GM04503 (cell line): ENCODE measurements at regions not wholly inside any gene's neighbourhood (a gene's known extent, or its start where the extent isn't known, plus 50 kb on each side); places are given as distances from the start of the nearest gene placed in this dataset.

Experiments
- DNase-seq: peaks from one replicate; pipeline ENCODE4 v3.0.0-alpha.2; 2012; ENCODE audit warnings: low read depth

- DNase-seq, result no peak
Observed at GRCh38 chr5:155923784-155924183, 403.2 kb upstream of the SGCD start.

GRCh38 chr5:155926031-155926430, 400.9 kb upstream of the SGCD start:
- DNase-seq, result peak; percentile 39

- no peak for DNase-seq
Observed at GRCh38 chr5:155926766-155927165, 400.2 kb upstream of the SGCD start.

- no peak for DNase-seq
Observed at GRCh38 chr5:155929112-155929511, 397.9 kb upstream of the SGCD start.

- no peak for DNase-seq
Observed at GRCh38 chr5:155934964-155935363, 392.0 kb upstream of the SGCD start.

GRCh38 chr5:155935723-155936122, 391.2 kb upstream of the SGCD start:
- DNase-seq, result no peak

GRCh38 chr5:155936520-155937406, 390.2 kb upstream of the SGCD start:
- no peak for DNase-seq

- DNase-seq, result no peak
Observed at GRCh38 chr5:155938051-155938450, 388.9 kb upstream of the SGCD start.

- DNase-seq, result no peak
Observed at GRCh38 chr5:155941340-155941739, 385.6 kb upstream of the SGCD start.

GRCh38 chr5:155943516-155944407, 383.2 kb upstream of the SGCD start:
- no peak for DNase-seq

GRCh38 chr5:155947394-155948062, 379.4 kb upstream of the SGCD start:
- peak; percentile 22 for DNase-seq

- no peak for DNase-seq
Observed at GRCh38 chr5:155948576-155948975, 378.4 kb upstream of the SGCD start.

- no peak for DNase-seq
Observed at GRCh38 chr5:155952486-155953089, 374.4 kb upstream of the SGCD start.

GRCh38 chr5:155953335-155953734, 373.6 kb upstream of the SGCD start:
- DNase-seq, result no peak

GRCh38 chr5:155954701-155955445, 372.1 kb upstream of the SGCD start:
- DNase-seq, result no peak

GRCh38 chr5:155957884-155958283, 369.1 kb upstream of the SGCD start:
- DNase-seq, result no peak

- no peak for DNase-seq
Observed at GRCh38 chr5:155959082-155959481, 367.9 kb upstream of the SGCD start.

- DNase-seq, result no peak
Observed at GRCh38 chr5:155960177-155960576, 366.8 kb upstream of the SGCD start.

GRCh38 chr5:155969537-155969936, 357.4 kb upstream of the SGCD start:
- DNase-seq, result no peak

- DNase-seq, result no peak
Observed at GRCh38 chr5:155974369-155974768, 352.6 kb upstream of the SGCD start.

- DNase-seq, result peak; percentile 22
Observed at GRCh38 chr5:155978850-155979249, 348.1 kb upstream of the SGCD start.
